IMR-90 (cell line): ENCODE measurements at regions not wholly inside any gene's neighbourhood (a gene's known extent, or its start where the extent isn't known, plus 50 kb on each side); places are given as distances from the start of the nearest gene placed in this dataset.

Experiments
- ATAC-seq: fragments of 200-7000 bp; cut with Tn5 transposase; 2 replicates; pipeline ENCODE4 v1.9.1; 2020; ENCODE audit warnings: low read depth, mild to moderate bottlenecking, moderate library complexity
- BruUV-seq: library from RNA; stranded (reverse); fragments of 400-500 nt; replicated peaks from 2 replicates; lab custom pipeline; 2021; lab: Mats Ljungman, UMichigan
- CTCF ChIA-PET: fragments of 300-600 bp; formaldehyde crosslinking; extraction: SDS; loops from one replicate; lab custom pipeline; 2021; ENCODE audit warnings: antibody characterized with exemption; lab: Yijun Ruan, JAX
- POLR2A ChIA-PET: fragments of 300-600 bp; sonication (Branson Sonifier 250); formaldehyde crosslinking; loops from one replicate; lab custom pipeline; 2022; ENCODE audit warnings: antibody characterized with exemption; ENCODE audit not compliant: unreplicated experiment; lab: Charles Lee
- DNase-seq: peaks from one replicate; pipeline ENCODE4 v3.0.0; 2013
- H2AFZ ChIP-seq: replicated peaks from 2 replicates; pipeline ENCODE3; 2013; ENCODE audit warnings: low read length, mild to moderate bottlenecking; ENCODE audit not compliant: poor library complexity
- H2AK5ac ChIP-seq: 2 replicates; pipeline ENCODE4 v1.6.1; 2013; ENCODE audit warnings: low read depth, low read length, inconsistent platforms
- H2AK9ac ChIP-seq: replicated peaks from 2 replicates; pipeline ENCODE3; 2013; ENCODE audit warnings: mild to moderate bottlenecking, low read depth, low read length, moderate library complexity; ENCODE audit not compliant: poor library complexity
- H2BK120ac ChIP-seq: 2 replicates; pipeline ENCODE4 v1.6.1; 2013; ENCODE audit warnings: low read depth, low read length, inconsistent platforms
- H2BK15ac ChIP-seq: 3 replicates; pipeline ENCODE4 v1.6.1; 2013; ENCODE audit warnings: low read depth, low read length, inconsistent platforms
- H2BK20ac ChIP-seq: 2 replicates; pipeline ENCODE4 v1.6.1; 2013; ENCODE audit warnings: low read depth, mild to moderate bottlenecking, inconsistent platforms, low read length, moderate library complexity
- H2BK5ac ChIP-seq: 2 replicates; pipeline ENCODE4 v1.6.1; 2013; ENCODE audit warnings: mild to moderate bottlenecking, low read depth, low read length, inconsistent platforms; ENCODE audit not compliant: poor library complexity, severe bottlenecking
- H3K14ac ChIP-seq: replicated peaks from 2 replicates; pipeline ENCODE4 v1.6.1; 2013; ENCODE audit warnings: low read depth, low read length, inconsistent platforms
- H3K18ac ChIP-seq: 2 replicates; pipeline ENCODE4 v1.6.1; 2013; ENCODE audit warnings: low read depth, low read length, control low read depth
- H3K23ac ChIP-seq: 2 replicates; pipeline ENCODE4 v1.6.1; 2013; ENCODE audit warnings: low read depth, low read length, inconsistent platforms
- H3K27ac ChIP-seq: 2 replicates; pipeline ENCODE4 v1.5.1; 2013; ENCODE audit warnings: mild to moderate bottlenecking, control low read depth, low read length; ENCODE audit not compliant: insufficient read depth
- H3K27me3 ChIP-seq: 2 replicates; pipeline ENCODE4 v1.6.1; 2013; ENCODE audit warnings: low read length; ENCODE audit not compliant: control insufficient read depth, insufficient read depth
- H3K36me3 ChIP-seq: 2 replicates; pipeline ENCODE4 v1.6.1; 2013; ENCODE audit warnings: low read length, mixed read lengths; ENCODE audit not compliant: control insufficient read depth, insufficient read depth
- H3K4ac ChIP-seq: 2 replicates; pipeline ENCODE4 v1.6.1; 2013; ENCODE audit warnings: low read depth, low read length, inconsistent platforms
- H3K4me1 ChIP-seq: 2 replicates; pipeline ENCODE4 v1.6.1; 2013; ENCODE audit warnings: low read length, mixed read lengths; ENCODE audit not compliant: control insufficient read depth, insufficient read depth
- H3K4me2 ChIP-seq: 2 replicates; pipeline ENCODE4 v1.6.1; 2013; ENCODE audit warnings: low read depth, mild to moderate bottlenecking, control low read depth, low read length, moderate library complexity
- H3K4me3 ChIP-seq: 2 replicates; pipeline ENCODE4 v1.5.1; 2013; ENCODE audit warnings: low read depth, mild to moderate bottlenecking, control low read depth, low read length, moderate library complexity; ENCODE audit not compliant: insufficient read depth
- H3K56ac ChIP-seq: 2 replicates; pipeline ENCODE4 v1.6.1; 2013; ENCODE audit warnings: low read length, inconsistent platforms; ENCODE audit not compliant: insufficient read depth; ENCODE audit errors: extremely low read depth
- H3K79me1 ChIP-seq, 2 experiments: 2 replicates each; pipeline ENCODE4 v1.6.1; 2013; ENCODE audit warnings: low read length in 2 of 2, inconsistent platforms in 1 of 2, low read depth in 1 of 2
- H3K9ac ChIP-seq: 2 replicates; pipeline ENCODE4 v1.6.1; 2013; ENCODE audit warnings: low read depth, low read length, control low read depth
- H3K9me1 ChIP-seq: 2 replicates; pipeline ENCODE4 v1.6.1; 2013; ENCODE audit warnings: low read length, inconsistent platforms; ENCODE audit not compliant: insufficient read depth
- H3K9me3 ChIP-seq: 2 replicates; pipeline ENCODE4 v1.6.1; 2013; ENCODE audit warnings: low read length; ENCODE audit not compliant: control insufficient read depth, insufficient read depth
- H4K20me1 ChIP-seq: 2 replicates; pipeline ENCODE4 v1.6.1; 2013; ENCODE audit warnings: low read length, inconsistent platforms; ENCODE audit not compliant: insufficient read depth
- H4K5ac ChIP-seq: 2 replicates; pipeline ENCODE4 v1.6.1; 2013; ENCODE audit warnings: mild to moderate bottlenecking, low read depth, low read length, control low read depth
- H4K8ac ChIP-seq, 2 experiments: 2 replicates each; pipeline ENCODE4 v1.6.1; 2013; ENCODE audit warnings: low read depth in 2 of 2, low read length in 2 of 2, control low read depth in 1 of 2, inconsistent platforms in 1 of 2
- H4K91ac ChIP-seq: 2 replicates; pipeline ENCODE4 v1.6.1; 2013; ENCODE audit warnings: low read depth, low read length, inconsistent platforms; ENCODE audit not compliant: insufficient read depth
- RCOR1 ChIP-seq: IDR thresholded peaks from 2 replicates; pipeline ENCODE4 v1.6.1; 2012; ENCODE audit warnings: mild to moderate bottlenecking, low read length, improper control_type of control experiment; ENCODE audit not compliant: insufficient replicate concordance
- WGBS, 2 experiments: methylation state at CpG; one replicate each; pipeline versions ENCODE4 v1.1.5 to v1.1.7; 2013; ENCODE audit warnings: missing lambda C conversion rate in 2 of 2; ENCODE audit not compliant: insufficient read length in 1 of 2; ENCODE audit errors: extremely low coverage in 2 of 2; 5-methylcytosine and 5-hydroxymethylcytosine counted together
- dilution Hi-C: fragments of 300-500 bp; cut with HindIII; formaldehyde crosslinking; loops from one replicate; pipeline ENCODE4 v1.14.3; 2018; ENCODE audit warnings: low sequenced_read_pairs; ENCODE audit not compliant: unreplicated experiment
- in situ Hi-C: fragments of 300-500 bp; cut with MboI; formaldehyde crosslinking; loops from 3 replicates; pipeline ENCODE4 v1.14.3; 2019; ENCODE audit warnings: low sequenced_read_pairs, inconsistent platforms, mixed read lengths
- intact Hi-C: fragments of 100-400 bp; cut with micrococcal nuclease; formaldehyde crosslinking; loops from 2 replicates; pipeline ENCODE4 v1.10.0; 2022

- Histone ChIP-seq H2BK20ac (no peak overlapping the region), H3K23ac (no peak overlapping the region), H3K56ac (no peak overlapping the region), H4K91ac (no peak overlapping the region), H4K8ac (no peak overlapping the region), H3K9me1 (no peaks in the 10 kb centered on the region), H2BK15ac (no peak overlapping the region), H2AK5ac (no peak overlapping the region), H3K14ac (no peak overlapping the region), H4K20me1 (no peaks in the 10 kb centered on the region), H3K27ac (no peak overlapping the region), H3K4ac (no peak overlapping the region), H3K18ac (no peak overlapping the region), H2BK5ac (no peak overlapping the region), H3K27me3 (no peaks in the 10 kb centered on the region; the same call in 1 of the 2 replicates), H3K9me3 (no peaks in the 10 kb centered on the region), H2BK120ac (no peak overlapping the region), H3K4me1 (no peaks in the 10 kb centered on the region), H3K9ac (no peak overlapping the region), H2AK9ac (no peak overlapping the region), H4K5ac (no peak overlapping the region), H3K4me2 (no peak overlapping the region), H2AFZ (no peak overlapping the region), H3K4me3 (no peak overlapping the region), H3K79me1 (no peaks in the 10 kb centered on the region), H3K36me3 (no peaks in the 10 kb centered on the region)
- no CpG with 5 or more reads among the region's 1 CpG for WGBS, 2 experiments
- ChIA-PET CTCF (no interaction called here), POLR2A (no interaction called here)
- DNase-seq (no peak), ATAC-seq (no peak)
- dilution Hi-C loops (no loop called here), intact Hi-C loops (no loop called here), in situ Hi-C loops (no loop called here)
- no peak for TF ChIP-seq RCOR1
- no TSS peak for BruUV-seq
These were observed 110.0 kb downstream of the INSIG2 start for GRCh38 chr2:118198268-118198667.
